SH-SY5Y (cell line): ENCODE measurements at regions not wholly inside any gene's neighbourhood (a gene's known extent, or its start where the extent isn't known, plus 50 kb on each side); places are given as distances from the start of the nearest gene placed in this dataset.

Experiments used
- GATA2 ChIP-seq: IDR thresholded peaks from 2 replicates; pipeline ENCODE4 v1.6.1; 2011; ENCODE audit warnings: mild to moderate bottlenecking, low read depth, low read length
- GATA3 ChIP-seq: IDR thresholded peaks from 2 replicates; pipeline ENCODE4 v1.6.1; 2011; ENCODE audit warnings: low read depth, mild to moderate bottlenecking, low read length, moderate library complexity

- TF ChIP-seq GATA3 (no peak), GATA2 (no peak)
These were observed 411.9 kb upstream of the ZP4 start for GRCh38 chr1:238302646-238303045.
